HCT116 (cell line): ENCODE measurements at regions not wholly inside any gene's neighbourhood (a gene's known extent, or its start where the extent isn't known, plus 50 kb on each side); places are given as distances from the start of the nearest gene placed in this dataset.

ENCODE experiments used
- ATAC-seq: fragments of 200-7000 bp; cut with Tn5 transposase; 2 replicates; pipeline ENCODE4 v1.9.1; 2020; ENCODE audit warnings: mild to moderate bottlenecking, moderate library complexity
- BruUV-seq: library from RNA; stranded (reverse); fragments of 400-500 nt; replicated peaks from 2 replicates; lab custom pipeline; 2021; lab: Mats Ljungman, UMichigan
- CTCF ChIA-PET: fragments of 300-600 bp; sonication (Branson Sonifier 250); formaldehyde crosslinking; loops from one replicate; lab custom pipeline; 2021; ENCODE audit warnings: antibody characterized with exemption; lab: Charles Lee
- POLR2A ChIA-PET: fragments of 300-600, 350-600 bp; sonication (Branson Sonifier 250); formaldehyde crosslinking; loops from one replicate; lab custom pipeline; 2021; ENCODE audit warnings: antibody characterized with exemption; lab: Charles Lee
- RAD21 ChIA-PET, 2 experiments: fragments of 300-600 bp; sonication (Branson Sonifier 250); formaldehyde crosslinking; loops; one replicate each; lab custom pipeline; 2023; ENCODE audit warnings: low total read pairs in 2 of 2; ENCODE audit not compliant: uncharacterized antibody in 2 of 2, unreplicated experiment in 2 of 2, low non-redundant PET in 1 of 2; lab: Charles Lee
- DNase-seq: peaks from one replicate; pipeline ENCODE4 v3.0.0-alpha.2; 2010; ENCODE audit warnings: low read depth, low spot score
- H2AFZ ChIP-seq: fragments of 200-600 bp; shearing (Covaris generic), sonication (generic); 2 replicates; pipeline ENCODE4 v1.6.1; 2017; ENCODE audit warnings: low read depth, mixed run types, mixed read lengths, antibody characterized with exemption, low read length; ENCODE audit not compliant: poor library complexity, severe bottlenecking
- H3K27ac ChIP-seq: 2 replicates; pipeline ENCODE4 v1.5.1; 2012; ENCODE audit warnings: low read depth, low read length
- H3K27me3 ChIP-seq: fragments of 200-600 bp; sonication (generic); 2 replicates; pipeline ENCODE4 v1.6.1; 2016; ENCODE audit warnings: mixed run types, low read length, mixed read lengths; ENCODE audit not compliant: insufficient read depth
- H3K36me3 ChIP-seq, 2 experiments: fragments of 200-500 bp in 1 of 2; fragments of 200-600 bp in 1 of 2; sonication (Bioruptor generic) in 1 of 2; sonication (generic) in 1 of 2; 2 replicates each; pipeline versions ENCODE4 v1.5.1 to v1.6.1; 2014 to 2016; ENCODE audit warnings: low read length in 2 of 2, inconsistent platforms in 1 of 2, mixed read lengths in 1 of 2, mixed run types in 1 of 2; ENCODE audit not compliant: insufficient read depth in 2 of 2, control insufficient read depth in 1 of 2
- H3K4me1 ChIP-seq, 2 experiments: fragments of 200-600 bp in 1 of 2; sonication (generic) in 1 of 2; 2 replicates each; pipeline versions ENCODE4 v1.5.1 to v1.6.1; 2012 to 2017; ENCODE audit warnings: low read length in 2 of 2, inconsistent platforms in 1 of 2, mild to moderate bottlenecking in 1 of 2, mixed read lengths in 1 of 2, mixed run types in 1 of 2, moderate library complexity in 1 of 2; ENCODE audit not compliant: insufficient read depth in 2 of 2, control insufficient read depth in 1 of 2
- H3K4me2 ChIP-seq: fragments of 200-600 bp; sonication (generic); 2 replicates; pipeline ENCODE4 v1.6.1; 2017; ENCODE audit warnings: mixed run types, low read length, mixed read lengths
- H3K4me3 ChIP-seq, 2 experiments: fragments of 200-600 bp in 1 of 2; sonication (generic) in 1 of 2; replicated peaks in 1 of 2; 2 replicates each; pipeline ENCODE4 v1.5.1; 2011 to 2016; ENCODE audit warnings: low read length in 2 of 2, control low read depth in 1 of 2, low read depth in 1 of 2, mild to moderate bottlenecking in 1 of 2, mixed read lengths in 1 of 2, mixed run types in 1 of 2
- H3K79me2 ChIP-seq: fragments of 200-600 bp; sonication (generic); 2 replicates; pipeline ENCODE4 v1.6.1; 2017; ENCODE audit warnings: mild to moderate bottlenecking, mixed run types, low read length, moderate library complexity, mixed read lengths; ENCODE audit not compliant: insufficient read depth
- H3K9ac ChIP-seq: fragments of 200-600 bp; sonication (generic); 2 replicates; pipeline ENCODE4 v1.6.1; 2016; ENCODE audit warnings: low read length, mixed read lengths
- H3K9me2 ChIP-seq: fragments of 200-600 bp; sonication (generic), shearing (Covaris generic); 2 replicates; pipeline ENCODE4 v1.6.1; 2017; ENCODE audit warnings: mixed run types, mild to moderate bottlenecking, moderate library complexity; ENCODE audit not compliant: insufficient read depth
- H3K9me3 ChIP-seq, 2 experiments: fragments of 200-500 bp in 1 of 2; fragments of 200-600 bp in 1 of 2; sonication (Bioruptor generic) in 1 of 2; sonication (generic) in 1 of 2; 2 replicates each; pipeline ENCODE4 v1.6.1; 2014 to 2017; ENCODE audit warnings: low read length in 2 of 2, mixed read lengths in 2 of 2, inconsistent platforms in 1 of 2, low read depth in 1 of 2, mild to moderate bottlenecking in 1 of 2, mixed run types in 1 of 2, moderate library complexity in 1 of 2; ENCODE audit not compliant: control insufficient read depth in 1 of 2, insufficient read depth in 1 of 2
- H4K20me1 ChIP-seq: fragments of 200-600 bp; sonication (generic), shearing (Covaris generic); 2 replicates; pipeline ENCODE4 v1.6.1; 2017; ENCODE audit warnings: mixed run types, mild to moderate bottlenecking, moderate library complexity; ENCODE audit not compliant: insufficient read depth
- CBX3 ChIP-seq: IDR thresholded peaks from 2 replicates; pipeline ENCODE4 v1.6.1; 2012; ENCODE audit warnings: low read depth
- EGR1 ChIP-seq: IDR thresholded peaks from 2 replicates; pipeline ENCODE4 v1.6.1; 2012; ENCODE audit warnings: low read depth
- EZH2phosphoT487 ChIP-seq: fragments of 200-600 bp; IDR thresholded peaks from 2 replicates; pipeline ENCODE4 v1.6.1; 2018; ENCODE audit warnings: antibody characterized with exemption, borderline replicate concordance
- MAX ChIP-seq: IDR thresholded peaks from 2 replicates; pipeline ENCODE4 v1.6.1; 2012
- POLR2A ChIP-seq: IDR thresholded peaks from 2 replicates; pipeline ENCODE4 v1.7.0; 2011; ENCODE audit warnings: borderline replicate concordance; ENCODE audit not compliant: insufficient read depth, insufficient read length; ENCODE audit errors: extremely low read depth
- YY1 ChIP-seq: IDR thresholded peaks from 2 replicates; pipeline ENCODE4 v1.6.1; 2011; ENCODE audit warnings: low read length, low read depth, moderate library complexity, mild to moderate bottlenecking; ENCODE audit not compliant: insufficient replicate concordance; ENCODE audit errors: extremely low read depth
- intact Hi-C: fragments of 100-400 bp; cut with micrococcal nuclease; formaldehyde crosslinking; loops from 2 replicates; pipeline ENCODE4 v1.10.0; 2022

DNA sequence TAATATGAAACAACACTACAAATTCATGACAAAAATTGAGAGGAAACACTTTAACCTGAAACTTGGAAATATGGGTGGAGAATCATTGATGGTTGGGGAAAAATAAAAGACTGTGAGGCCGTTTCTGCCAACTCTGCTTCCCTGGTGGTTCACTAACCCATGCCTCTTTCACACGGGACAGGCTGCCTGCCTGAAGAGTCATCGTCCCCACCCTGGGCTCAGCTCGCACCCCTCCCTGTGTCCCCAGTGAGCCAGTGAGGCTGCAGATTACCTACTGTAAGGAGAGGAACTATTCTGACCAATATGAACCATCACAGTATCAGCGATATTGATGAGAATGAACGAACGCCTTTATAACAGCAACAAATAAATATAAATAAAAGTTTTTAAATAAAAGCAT, 357.8 kb upstream of the CDH20 start:
- Histone ChIP-seq H3K27me3 (no peaks in the 10 kb centered on the region), H3K27ac (no peak overlapping the region), H3K9me3 (no peaks in the 10 kb centered on the region), H3K36me3 (no peaks in the 10 kb centered on the region), H3K9me2 (no peaks in the 10 kb centered on the region), H3K79me2 (no peaks in the 10 kb centered on the region), H4K20me1 (no peaks in the 10 kb centered on the region), H2AFZ (no peak overlapping the region), H3K4me2 (no peak overlapping the region), H3K9ac (no peak overlapping the region), H3K4me3 (no peak overlapping the region), H3K4me1 (no peaks in the 10 kb centered on the region)
- ChIA-PET POLR2A (no interaction called here), RAD21 (no interaction called here), CTCF (no interaction called here)
- ATAC-seq (no peak), DNase-seq (no peak)
- no TSS peak for BruUV-seq
- intact Hi-C loops, result no loop called here
- TF ChIP-seq POLR2A (no peak), YY1 (no peak), EGR1 (no peak), EZH2phosphoT487 (no peak), CBX3 (no peak), MAX (no peak)

DNA sequence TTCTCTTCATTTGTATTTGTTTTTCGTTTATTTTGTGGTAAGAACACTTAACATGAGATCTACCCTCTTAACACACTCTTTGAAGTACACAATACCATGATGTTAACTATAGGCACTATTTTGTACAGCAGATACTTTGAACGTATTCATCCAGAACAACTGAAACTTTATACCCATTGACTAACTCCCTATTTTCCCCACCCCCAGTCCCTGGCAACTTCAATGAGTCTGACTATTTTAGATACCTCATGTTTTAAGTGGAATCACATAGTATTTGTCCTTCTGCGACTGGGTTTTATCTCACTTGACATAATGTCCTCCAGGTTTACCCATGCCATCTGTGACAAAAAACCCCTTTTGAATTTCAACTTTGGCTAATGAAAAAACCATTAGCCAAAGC, 356.3 kb upstream of the CDH20 start:
- Histone ChIP-seq H4K20me1 (no peaks in the 10 kb centered on the region), H3K36me3 (no peaks in the 10 kb centered on the region), H3K9ac (no peak overlapping the region), H3K9me3 (no peaks in the 10 kb centered on the region), H2AFZ (no peak overlapping the region), H3K4me2 (no peak overlapping the region), H3K9me2 (no peaks in the 10 kb centered on the region), H3K27ac (no peak overlapping the region), H3K27me3 (no peaks in the 10 kb centered on the region), H3K4me3 (no peak overlapping the region), H3K4me1 (no peaks in the 10 kb centered on the region), H3K79me2 (no peaks in the 10 kb centered on the region)
- intact Hi-C loops, result no loop called here
- POLR2A ChIA-PET, result no interaction called here
- TF ChIP-seq EZH2phosphoT487, result no peak
- DNase-seq, result no peak
- ATAC-seq, result no peak
- CTCF ChIA-PET, result no interaction called here
- RAD21 ChIA-PET, result no interaction called here
- no TSS peak for BruUV-seq
